HEK293 (cell line): ENCODE measurements at regions not wholly inside any gene's neighbourhood (a gene's known extent, or its start where the extent isn't known, plus 50 kb on each side); places are given as distances from the start of the nearest gene placed in this dataset.

Source experiments
- CTCF ChIP-seq: fragments of 450-650 bp; formaldehyde crosslinking; IDR thresholded peaks from 2 replicates; pipeline ENCODE4 v1.5.1; 2016; ENCODE audit warnings: missing biosample characterization, missing genetic modification characterization
- ZBTB7A ChIP-seq: fragments of 450-650 bp; formaldehyde crosslinking; IDR thresholded peaks from 2 replicates; pipeline ENCODE4 v1.5.1; 2016; ENCODE audit warnings: low read depth, missing biosample characterization, missing genetic modification characterization
- ZEB2 ChIP-seq: fragments of 450-650 bp; formaldehyde crosslinking; IDR thresholded peaks from 2 replicates; pipeline ENCODE4 v1.5.1; 2016; ENCODE audit warnings: missing biosample characterization, missing genetic modification characterization
- ZNF121 ChIP-seq: fragments of 450-650 bp; formaldehyde crosslinking; IDR thresholded peaks from 2 replicates; pipeline ENCODE4 v1.5.1; 2016; ENCODE audit warnings: missing biosample characterization, missing genetic modification characterization
- ZNF2 ChIP-seq: fragments of 450-650 bp; formaldehyde crosslinking; IDR thresholded peaks from 2 replicates; pipeline ENCODE4 v1.5.1; 2016; ENCODE audit warnings: missing biosample characterization, missing genetic modification characterization
- ZNF274 ChIP-seq, 2 experiments: fragments of 200-500 bp in 1 of 2; fragments of 450-650 bp in 1 of 2; sonication (Bioruptor generic) in 1 of 2; formaldehyde crosslinking in 1 of 2; IDR thresholded peaks; 2 replicates each; pipeline versions ENCODE4 v1.5.1 to v1.6.1; 2014 to 2016; ENCODE audit warnings: borderline replicate concordance in 1 of 2, inconsistent platforms in 1 of 2, low read length in 1 of 2, missing biosample characterization in 1 of 2, missing genetic modification characterization in 1 of 2
- ZNF398 ChIP-seq: fragments of 450-650 bp; formaldehyde crosslinking; IDR thresholded peaks from 2 replicates; pipeline ENCODE4 v1.5.1; 2017; ENCODE audit warnings: missing biosample characterization, missing genetic modification characterization
- ZNF639 ChIP-seq: fragments of 450-650 bp; formaldehyde crosslinking; IDR thresholded peaks from 2 replicates; pipeline ENCODE4 v1.5.1; 2016; ENCODE audit warnings: missing biosample characterization, missing genetic modification characterization
- TF ChIP-seq, protein P1 (sequence below): fragments of 450-650 bp; IDR thresholded peaks from 2 replicates; pipeline ENCODE4 v1.5.1; 2018; ENCODE audit warnings: missing biosample characterization, missing genetic modification characterization
- TF ChIP-seq, protein P2 (sequence below): fragments of 450-650 bp; formaldehyde crosslinking; IDR thresholded peaks from 2 replicates; pipeline ENCODE4 v1.5.1; 2016; ENCODE audit warnings: missing biosample characterization, missing genetic modification characterization, low read depth
- TF ChIP-seq, protein P3 (sequence below): fragments of 450-650 bp; formaldehyde crosslinking; IDR thresholded peaks from 2 replicates; pipeline ENCODE4 v1.5.1; 2016; ENCODE audit warnings: missing biosample characterization, missing genetic modification characterization, borderline replicate concordance

GRCh38 chr5:142425286-142426065 lies 100.7 kb upstream of the SPRY4 start:
- TF ChIP-seq ZNF2 (no peak), ZNF121 (tag by site-specific recombination) (no peak), ZNF274 (IDR thresholded peaks at IDR 0.05; ENCODE audit: low read length) (no peak), ZNF274 (tag by site-specific recombination; IDR thresholded peaks at IDR 0.05; ENCODE audit: borderline replicate concordance) (no peak), CTCF (no peak), ZEB2 (tag by site-specific recombination) (no peak), ZBTB7A (tag by site-specific recombination) (no peak), ZNF398 (no peak), ZNF639 (tag by site-specific recombination) (no peak)
- TF ChIP-seq, protein P1, sequence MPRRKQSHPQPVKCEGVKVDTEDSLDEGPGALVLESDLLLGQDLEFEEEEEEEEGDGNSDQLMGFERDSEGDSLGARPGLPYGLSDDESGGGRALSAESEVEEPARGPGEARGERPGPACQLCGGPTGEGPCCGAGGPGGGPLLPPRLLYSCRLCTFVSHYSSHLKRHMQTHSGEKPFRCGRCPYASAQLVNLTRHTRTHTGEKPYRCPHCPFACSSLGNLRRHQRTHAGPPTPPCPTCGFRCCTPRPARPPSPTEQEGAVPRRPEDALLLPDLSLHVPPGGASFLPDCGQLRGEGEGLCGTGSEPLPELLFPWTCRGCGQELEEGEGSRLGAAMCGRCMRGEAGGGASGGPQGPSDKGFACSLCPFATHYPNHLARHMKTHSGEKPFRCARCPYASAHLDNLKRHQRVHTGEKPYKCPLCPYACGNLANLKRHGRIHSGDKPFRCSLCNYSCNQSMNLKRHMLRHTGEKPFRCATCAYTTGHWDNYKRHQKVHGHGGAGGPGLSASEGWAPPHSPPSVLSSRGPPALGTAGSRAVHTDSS (tag by site-specific recombination) = no peak
- TF ChIP-seq, protein P2, sequence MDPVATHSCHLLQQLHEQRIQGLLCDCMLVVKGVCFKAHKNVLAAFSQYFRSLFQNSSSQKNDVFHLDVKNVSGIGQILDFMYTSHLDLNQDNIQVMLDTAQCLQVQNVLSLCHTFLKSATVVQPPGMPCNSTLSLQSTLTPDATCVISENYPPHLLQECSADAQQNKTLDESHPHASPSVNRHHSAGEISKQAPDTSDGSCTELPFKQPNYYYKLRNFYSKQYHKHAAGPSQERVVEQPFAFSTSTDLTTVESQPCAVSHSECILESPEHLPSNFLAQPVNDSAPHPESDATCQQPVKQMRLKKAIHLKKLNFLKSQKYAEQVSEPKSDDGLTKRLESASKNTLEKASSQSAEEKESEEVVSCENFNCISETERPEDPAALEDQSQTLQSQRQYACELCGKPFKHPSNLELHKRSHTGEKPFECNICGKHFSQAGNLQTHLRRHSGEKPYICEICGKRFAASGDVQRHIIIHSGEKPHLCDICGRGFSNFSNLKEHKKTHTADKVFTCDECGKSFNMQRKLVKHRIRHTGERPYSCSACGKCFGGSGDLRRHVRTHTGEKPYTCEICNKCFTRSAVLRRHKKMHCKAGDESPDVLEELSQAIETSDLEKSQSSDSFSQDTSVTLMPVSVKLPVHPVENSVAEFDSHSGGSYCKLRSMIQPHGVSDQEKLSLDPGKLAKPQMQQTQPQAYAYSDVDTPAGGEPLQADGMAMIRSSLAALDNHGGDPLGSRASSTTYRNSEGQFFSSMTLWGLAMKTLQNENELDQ = no peak
- TF ChIP-seq, protein P3, sequence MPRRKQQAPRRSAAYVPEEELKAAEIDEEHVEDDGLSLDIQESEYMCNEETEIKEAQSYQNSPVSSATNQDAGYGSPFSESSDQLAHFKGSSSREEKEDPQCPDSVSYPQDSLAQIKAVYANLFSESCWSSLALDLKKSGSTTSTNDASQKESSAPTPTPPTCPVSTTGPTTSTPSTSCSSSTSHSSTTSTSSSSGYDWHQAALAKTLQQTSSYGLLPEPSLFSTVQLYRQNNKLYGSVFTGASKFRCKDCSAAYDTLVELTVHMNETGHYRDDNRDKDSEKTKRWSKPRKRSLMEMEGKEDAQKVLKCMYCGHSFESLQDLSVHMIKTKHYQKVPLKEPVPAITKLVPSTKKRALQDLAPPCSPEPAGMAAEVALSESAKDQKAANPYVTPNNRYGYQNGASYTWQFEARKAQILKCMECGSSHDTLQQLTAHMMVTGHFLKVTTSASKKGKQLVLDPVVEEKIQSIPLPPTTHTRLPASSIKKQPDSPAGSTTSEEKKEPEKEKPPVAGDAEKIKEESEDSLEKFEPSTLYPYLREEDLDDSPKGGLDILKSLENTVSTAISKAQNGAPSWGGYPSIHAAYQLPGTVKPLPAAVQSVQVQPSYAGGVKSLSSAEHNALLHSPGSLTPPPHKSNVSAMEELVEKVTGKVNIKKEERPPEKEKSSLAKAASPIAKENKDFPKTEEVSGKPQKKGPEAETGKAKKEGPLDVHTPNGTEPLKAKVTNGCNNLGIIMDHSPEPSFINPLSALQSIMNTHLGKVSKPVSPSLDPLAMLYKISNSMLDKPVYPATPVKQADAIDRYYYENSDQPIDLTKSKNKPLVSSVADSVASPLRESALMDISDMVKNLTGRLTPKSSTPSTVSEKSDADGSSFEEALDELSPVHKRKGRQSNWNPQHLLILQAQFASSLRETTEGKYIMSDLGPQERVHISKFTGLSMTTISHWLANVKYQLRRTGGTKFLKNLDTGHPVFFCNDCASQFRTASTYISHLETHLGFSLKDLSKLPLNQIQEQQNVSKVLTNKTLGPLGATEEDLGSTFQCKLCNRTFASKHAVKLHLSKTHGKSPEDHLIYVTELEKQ = no peak
